HG02610 (cell line): ENCODE measurements at regions not wholly inside any gene's neighbourhood (a gene's known extent, or its start where the extent isn't known, plus 50 kb on each side); places are given as distances from the start of the nearest gene placed in this dataset.
"Not testable (repeated sequence)": the region's sequence is repeated elsewhere in the genome, so short reads cannot be mapped to it uniquely, and the experiment has no call there.

Experiments
- ATAC-seq: cut with Tn5 transposase; IDR thresholded peaks from one replicate; pipeline ENCODE4 v1.9.1; 2021; ENCODE audit warnings: mild to moderate bottlenecking, moderate library complexity; ENCODE audit not compliant: unreplicated experiment

GRCh38 chr13:33682646-33683045 is 135.3 kb upstream of the RFC3 start:
- not testable (repeated sequence) for ATAC-seq

GRCh38 chr13:33683376-33683775 is 134.6 kb upstream of the RFC3 start:
- ATAC-seq: no peak

- no peak for ATAC-seq
Observed at GRCh38 chr13:33684874-33685273, 133.1 kb upstream of the RFC3 start.

GRCh38 chr13:33686772-33687480 is 131.0 kb upstream of the RFC3 start:
- ATAC-seq: no peak

- no peak for ATAC-seq
Observed at GRCh38 chr13:33690354-33690753, 127.6 kb upstream of the RFC3 start.

GRCh38 chr13:33691980-33692379 is 126.0 kb upstream of the RFC3 start:
- no peak for ATAC-seq

GRCh38 chr13:33692531-33692930 is 125.4 kb upstream of the RFC3 start:
- ATAC-seq: no peak

GRCh38 chr13:33694546-33694945 is 123.4 kb upstream of the RFC3 start:
- no peak for ATAC-seq

- ATAC-seq: no peak
Observed at GRCh38 chr13:33696530-33696929, 121.4 kb upstream of the RFC3 start.

GRCh38 chr13:33697926-33698325 is 120.0 kb upstream of the RFC3 start:
- ATAC-seq: no peak

GRCh38 chr13:33707449-33707848 is 110.5 kb upstream of the RFC3 start:
- ATAC-seq: no peak

GRCh38 chr13:33710924-33711323 is 107.0 kb upstream of the RFC3 start:
- ATAC-seq: no peak

- ATAC-seq: no peak
Observed at GRCh38 chr13:33711436-33711835, 106.5 kb upstream of the RFC3 start.

- ATAC-seq: no peak
Observed at GRCh38 chr13:33717775-33718174, 100.2 kb upstream of the RFC3 start.

- ATAC-seq: no peak
Observed at GRCh38 chr13:33721724-33722123, 96.2 kb upstream of the RFC3 start.

- ATAC-seq: peak; percentile 56
Observed at GRCh38 chr13:33722216-33722915, 95.6 kb upstream of the RFC3 start.

- ATAC-seq: no peak
Observed at GRCh38 chr13:33723365-33723764, 94.6 kb upstream of the RFC3 start.

- ATAC-seq: peak; percentile 66
Observed at GRCh38 chr13:33723772-33724435, 94.0 kb upstream of the RFC3 start.

GRCh38 chr13:33725340-33725739 is 92.6 kb upstream of the RFC3 start:
- no peak for ATAC-seq

GRCh38 chr13:33727297-33728083 is 90.5 kb upstream of the RFC3 start:
- ATAC-seq: no peak
